Posterior cingulate gyrus (tissue), 11 donors: ENCODE measurements at regions not wholly inside any gene's neighbourhood (a gene's known extent, or its start where the extent isn't known, plus 50 kb on each side); places are given as distances from the start of the nearest gene placed in this dataset.
A peak's percentile ranks its signal among the peaks of the same experiment; 100 is the strongest.
"Not testable (repeated sequence)": the region's sequence is repeated elsewhere in the genome, so short reads cannot be mapped to it uniquely, and the experiment has no call there.

Experiments used
- DNase-seq, 10 donors: peaks; one replicate each; pipeline versions ENCODE4 v3.0.0 to v3.0.0-alpha.2; 2020 to 2021; ENCODE audit warnings: mixed read lengths in 3 of 10
- intact Hi-C: fragments of 100-400 bp; cut with DNase I; formaldehyde crosslinking; loops from one replicate; pipeline ENCODE4 v1.15.1; 2023

- DNase-seq = no peak
- intact Hi-C loops = no loop called here
Measured at GRCh38 chr1:221530791-221531190, 211.1 kb downstream of the DUSP10 start.

GRCh38 chr1:221532071-221532773 lies 209.7 kb downstream of the DUSP10 start:
- intact Hi-C loops = no loop called here
- no peak for DNase-seq

- intact Hi-C loops = loop anchor here (5.0 kb wide), 2 partner anchors 201 to 626 kb away; partner anchors contain the start of gene DUSP10
Measured at GRCh38 chr1:221541296-221541695, 200.6 kb downstream of the DUSP10 start.

GRCh38 chr1:221543529-221544120 lies 198.3 kb downstream of the DUSP10 start:
- DNase-seq = no peak
- intact Hi-C loops = loop anchor here (5.0 kb wide), 2 partner anchors 199 to 624 kb away; partner anchors contain the start of gene DUSP10

More at GRCh38 chr1:221541296-221541695, 200.6 kb downstream of the DUSP10 start:
- DNase-seq = no peak

GRCh38 chr1:221548942-221549341 lies 192.9 kb downstream of the DUSP10 start:
- intact Hi-C loops = loop anchor here (5.0 kb wide), 1 partner anchor 903 kb away; no protein-coding TSS in a partner anchor
- DNase-seq = no peak

- intact Hi-C loops = loop anchor here (5.0 kb wide), 1 partner anchor 902 kb away; no protein-coding TSS in a partner anchor
- no peak for DNase-seq
Measured at GRCh38 chr1:221549815-221550214, 192.1 kb downstream of the DUSP10 start.

- DNase-seq, intact Hi-C loops: not testable (repeated sequence)
Measured at GRCh38 chr1:221552792-221553191, 189.1 kb downstream of the DUSP10 start.

GRCh38 chr1:221555689-221556433 lies 186.0 kb downstream of the DUSP10 start:
- intact Hi-C loops = no loop called here
- DNase-seq = peak in 1 of 10 donors; percentile 68

GRCh38 chr1:221556435-221556834 lies 185.5 kb downstream of the DUSP10 start:
- intact Hi-C loops = no loop called here
- DNase-seq = no peak

GRCh38 chr1:221557013-221557412 lies 184.9 kb downstream of the DUSP10 start:
- no peak for DNase-seq
- intact Hi-C loops = no loop called here

- no peak for DNase-seq
- intact Hi-C loops = no loop called here
Measured at GRCh38 chr1:221558396-221558795, 183.5 kb downstream of the DUSP10 start.

GRCh38 chr1:221559911-221560310 lies 182.0 kb downstream of the DUSP10 start:
- DNase-seq = no peak
- intact Hi-C loops = no loop called here

GRCh38 chr1:221562542-221563475 lies 179.1 kb downstream of the DUSP10 start:
- intact Hi-C loops = no loop called here
- no peak for DNase-seq

- intact Hi-C loops = no loop called here
- DNase-seq = peak in 1 of 10 donors; percentile 61
Measured at GRCh38 chr1:221563476-221563921, 178.4 kb downstream of the DUSP10 start.

GRCh38 chr1:221564891-221565290 lies 177.0 kb downstream of the DUSP10 start:
- intact Hi-C loops = no loop called here
- DNase-seq = no peak

- no peak for DNase-seq
- intact Hi-C loops = no loop called here
Measured at GRCh38 chr1:221565711-221566110, 176.2 kb downstream of the DUSP10 start.

- DNase-seq = no peak
- intact Hi-C loops = no loop called here
Measured at GRCh38 chr1:221567859-221568507, 173.9 kb downstream of the DUSP10 start.

- DNase-seq = no peak
- intact Hi-C loops = no loop called here
Measured at GRCh38 chr1:221573756-221574155, 168.1 kb downstream of the DUSP10 start.

GRCh38 chr1:221574529-221574928 lies 167.4 kb downstream of the DUSP10 start:
- no peak for DNase-seq
- intact Hi-C loops = no loop called here

- no peak for DNase-seq
- intact Hi-C loops = no loop called here
Measured at GRCh38 chr1:221575605-221576004, 166.3 kb downstream of the DUSP10 start.
